ENCODE measurements at regions not wholly inside any gene's neighbourhood (a gene's known extent, or its start where the extent isn't known, plus 50 kb on each side); places are given as distances from the start of the nearest gene placed in this dataset.
"Not testable (repeated sequence)": the region's sequence is repeated elsewhere in the genome, so short reads cannot be mapped to it uniquely, and the experiment has no call there.

DNA sequence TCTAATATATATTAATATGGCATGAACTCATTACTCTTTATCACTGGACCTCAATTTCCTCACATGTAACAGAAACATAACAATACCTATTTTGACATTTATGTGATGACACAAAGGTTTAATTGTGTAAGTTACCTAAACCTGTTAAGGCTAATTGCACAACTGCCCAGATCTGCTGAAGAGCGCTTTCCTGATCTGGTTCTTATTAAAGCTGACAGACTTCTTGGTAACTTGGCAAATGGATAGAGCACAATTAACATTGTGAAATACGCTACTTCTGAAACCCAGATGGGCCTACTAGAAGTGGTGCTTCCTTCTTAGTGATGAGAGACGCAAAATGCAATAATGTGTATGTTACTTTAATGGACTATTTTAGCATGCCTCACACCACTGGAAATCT is 1767.2 kb upstream of the RAG2 start:
- no peaks in the 10 kb centered on the region for H3K4me1 Mint-ChIP-seq (ENCODE audit: low read depth, unreplicated experiment)
- CTCF ChIA-PET = no interaction called here
- no peak overlapping the region for H3K27ac Mint-ChIP-seq (ENCODE audit: unreplicated experiment)
- H3K4me3 Mint-ChIP-seq (ENCODE audit: low read depth, unreplicated experiment) = no peak overlapping the region
- H3K9me3 Mint-ChIP-seq (ENCODE audit: low read depth, unreplicated experiment) = peaks cover 12% of the 10 kb centered on the region
- no peaks in the 10 kb centered on the region for H3K36me3 Mint-ChIP-seq (ENCODE audit: insufficient read depth, unreplicated experiment)
- intact Hi-C loops (cut with micrococcal nuclease; ENCODE audit: unreplicated experiment) = no loop called here
- no TSS peak for BruUV-seq (replicated peaks)
- H3K27me3 Mint-ChIP-seq (ENCODE audit: unreplicated experiment) = no peaks in the 10 kb centered on the region
- no peak for TF ChIP-seq CTCF (IDR thresholded peaks at IDR 0.05; ENCODE audit: unreplicated experiment)
- no peak for DNase-seq

DNA sequence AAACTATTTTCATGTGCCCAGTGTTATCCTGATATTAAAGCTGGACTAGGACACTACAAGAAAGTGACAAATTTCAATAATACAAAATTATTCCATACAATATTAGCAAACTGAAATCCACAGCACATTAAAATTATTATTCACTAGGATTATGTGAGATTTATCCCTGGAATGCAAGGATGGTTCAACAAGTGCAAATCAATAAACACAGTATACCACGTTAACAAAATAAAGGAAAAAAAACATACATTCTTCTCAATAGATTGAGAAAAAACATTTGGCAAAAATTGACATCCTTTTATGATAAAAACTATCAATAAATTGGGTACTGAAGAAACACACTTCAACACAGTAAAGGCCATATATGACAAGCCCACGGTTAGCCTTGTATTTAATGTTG is 1758.2 kb upstream of the RAG2 start:
- intact Hi-C loops (cut with micrococcal nuclease; ENCODE audit: unreplicated experiment) = no loop called here
- no peaks in the 10 kb centered on the region for H3K36me3 Mint-ChIP-seq (ENCODE audit: insufficient read depth, unreplicated experiment)
- no peak overlapping the region for H3K27ac Mint-ChIP-seq (ENCODE audit: unreplicated experiment)
- CTCF ChIA-PET = no interaction called here
- peaks cover 8% of the 10 kb centered on the region for H3K9me3 Mint-ChIP-seq (ENCODE audit: low read depth, unreplicated experiment)
- BruUV-seq (replicated peaks) = no TSS peak
- no peaks in the 10 kb centered on the region for H3K4me1 Mint-ChIP-seq (ENCODE audit: low read depth, unreplicated experiment)
- no peaks in the 10 kb centered on the region for H3K27me3 Mint-ChIP-seq (ENCODE audit: unreplicated experiment)
- no peak for TF ChIP-seq CTCF (IDR thresholded peaks at IDR 0.05; ENCODE audit: unreplicated experiment)
- DNase-seq = no peak
- H3K4me3 Mint-ChIP-seq (ENCODE audit: low read depth, unreplicated experiment) = no peak overlapping the region

- no peak for DNase-seq
- H3K4me3 Mint-ChIP-seq (ENCODE audit: low read depth, unreplicated experiment) = no peak overlapping the region
- CTCF ChIA-PET = no interaction called here
These were observed 1747.2 kb upstream of the RAG2 start for GRCh38 chr11:38345286-38345685.

GRCh38 chr11:38341612-38342011 is 1743.6 kb upstream of the RAG2 start:
- H3K9me3 Mint-ChIP-seq (ENCODE audit: low read depth, unreplicated experiment); CTCF ChIA-PET; H3K27ac Mint-ChIP-seq (ENCODE audit: unreplicated experiment); H3K4me1 Mint-ChIP-seq (ENCODE audit: low read depth, unreplicated experiment); DNase-seq; H3K4me3 Mint-ChIP-seq (ENCODE audit: low read depth, unreplicated experiment); H3K27me3 Mint-ChIP-seq (ENCODE audit: unreplicated experiment); BruUV-seq (replicated peaks); H3K36me3 Mint-ChIP-seq (ENCODE audit: insufficient read depth, unreplicated experiment); intact Hi-C loops (cut with micrococcal nuclease; ENCODE audit: unreplicated experiment): not testable (repeated sequence)

More at GRCh38 chr11:38345286-38345685, 1747.2 kb upstream of the RAG2 start:
- Mint-ChIP-seq H3K27ac (ENCODE audit: unreplicated experiment) (no peak overlapping the region), H3K4me1 (ENCODE audit: low read depth, unreplicated experiment) (no peaks in the 10 kb centered on the region), H3K27me3 (ENCODE audit: unreplicated experiment) (no peaks in the 10 kb centered on the region), H3K9me3 (ENCODE audit: low read depth, unreplicated experiment) (peaks cover 3% of the 10 kb centered on the region), H3K36me3 (ENCODE audit: insufficient read depth, unreplicated experiment) (no peaks in the 10 kb centered on the region)
- intact Hi-C loops (cut with micrococcal nuclease; ENCODE audit: unreplicated experiment) = no loop called here
- no TSS peak for BruUV-seq (replicated peaks)
- no peak for TF ChIP-seq CTCF (IDR thresholded peaks at IDR 0.05; ENCODE audit: unreplicated experiment)

DNA sequence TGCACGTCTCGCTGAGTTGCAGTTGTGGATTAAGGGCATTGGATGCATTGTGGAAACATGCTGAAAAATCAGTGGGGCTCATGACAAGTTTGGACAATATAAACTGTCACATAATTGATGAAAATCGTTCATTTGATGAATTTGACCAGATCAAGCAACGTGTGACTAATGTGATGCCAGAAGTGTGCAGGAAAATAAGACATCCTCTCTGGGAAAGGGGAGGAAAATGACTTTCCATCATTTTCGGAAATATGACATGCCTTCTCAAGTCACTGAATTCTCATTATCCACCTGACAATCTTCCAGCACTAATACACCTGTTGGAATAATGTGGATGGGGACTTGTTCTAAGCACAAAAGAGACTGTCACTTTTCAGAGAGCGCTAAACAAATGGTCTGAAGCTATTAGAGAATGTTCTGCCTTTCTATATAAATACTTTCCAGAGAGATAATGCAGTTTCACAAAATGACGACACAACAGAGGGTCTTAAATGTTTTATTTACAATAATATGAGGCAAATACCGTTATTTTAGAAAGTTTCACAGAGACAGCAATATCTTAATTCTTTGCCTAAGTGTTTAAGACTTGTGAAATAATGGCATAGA is 1741.9 kb upstream of the RAG2 start:
- Mint-ChIP-seq H3K4me1 (ENCODE audit: low read depth, unreplicated experiment) (no peaks in the 10 kb centered on the region), H3K9me3 (ENCODE audit: low read depth, unreplicated experiment) (peaks cover 7% of the 10 kb centered on the region), H3K27me3 (ENCODE audit: unreplicated experiment) (no peaks in the 10 kb centered on the region), H3K36me3 (ENCODE audit: insufficient read depth, unreplicated experiment) (no peaks in the 10 kb centered on the region), H3K4me3 (ENCODE audit: low read depth, unreplicated experiment) (no peak overlapping the region), H3K27ac (ENCODE audit: unreplicated experiment) (no peak overlapping the region)
- DNase-seq = no peak
- CTCF ChIA-PET = no interaction called here
- BruUV-seq (replicated peaks) = no TSS peak
- TF ChIP-seq CTCF (IDR thresholded peaks at IDR 0.05; ENCODE audit: unreplicated experiment) = no peak
- intact Hi-C loops (cut with micrococcal nuclease; ENCODE audit: unreplicated experiment) = no loop called here

GRCh38 chr11:38338022-38338421 is 1740.0 kb upstream of the RAG2 start:
- H3K27ac Mint-ChIP-seq (ENCODE audit: unreplicated experiment); BruUV-seq (replicated peaks); intact Hi-C loops (cut with micrococcal nuclease; ENCODE audit: unreplicated experiment): not testable (repeated sequence)

More at GRCh38 chr11:38338022-38338421, 1740.0 kb upstream of the RAG2 start:
- H3K27me3 Mint-ChIP-seq (ENCODE audit: unreplicated experiment); CTCF ChIA-PET; H3K9me3 Mint-ChIP-seq (ENCODE audit: low read depth, unreplicated experiment); DNase-seq; H3K4me1 Mint-ChIP-seq (ENCODE audit: low read depth, unreplicated experiment); H3K4me3 Mint-ChIP-seq (ENCODE audit: low read depth, unreplicated experiment); H3K36me3 Mint-ChIP-seq (ENCODE audit: insufficient read depth, unreplicated experiment): not testable (repeated sequence)

All from Calu3 (cell line).